Lower leg skin (tissue), 4 donors: ENCODE measurements at regions not wholly inside any gene's neighbourhood (a gene's known extent, or its start where the extent isn't known, plus 50 kb on each side); places are given as distances from the start of the nearest gene placed in this dataset.

Experiments used
- DNase-seq, 2 donors: peaks; one replicate each; pipeline ENCODE4 v3.0.0-alpha.2; 2019; ENCODE audit warnings: low spot score in 2 of 2
- H3K4me3 ChIP-seq: fragments of 200-600 bp; sonication (generic); 2 replicates; pipeline ENCODE4 v1.5.1; 2017; ENCODE audit warnings: mild to moderate bottlenecking, low read depth; ENCODE audit not compliant: poor library complexity, severe bottlenecking
- CTCF ChIP-seq, 3 donors: fragments of 450-650 bp; IDR thresholded peaks; one replicate each; pipeline ENCODE4 v1.5.1; 2016; ENCODE audit warnings: antibody characterized with exemption in 3 of 3, mild to moderate bottlenecking in 3 of 3, moderate library complexity in 2 of 3
- POLR2A ChIP-seq, 2 donors: fragments of 450-650 bp; IDR thresholded peaks; one replicate each; pipeline ENCODE4 v1.6.1; 2016 to 2017; ENCODE audit warnings: antibody characterized with exemption in 2 of 2, mild to moderate bottlenecking in 1 of 2, moderate library complexity in 1 of 2
- WGBS, 2 donors: methylation state at CpG; one replicate each; pipeline ENCODE4 v1.1.5; 2018; 5-methylcytosine and 5-hydroxymethylcytosine counted together
- intact Hi-C: fragments of 100-400 bp; cut with DNase I; formaldehyde crosslinking; loops from one replicate; pipeline ENCODE4 v1.15.0; 2023; ENCODE audit warnings: low total_unique reads

GRCh38 chr1:99595441-99595840 lies 50.5 kb upstream of the PALMD start:
- DNase-seq, result no peak
- no peak overlapping the region for H3K4me3 ChIP-seq
- 43 to 44% methylated on average over 2 of the region's 2 CpGs for WGBS, 2 donors
- TF ChIP-seq CTCF (IDR thresholded peaks at IDR 0.05), result no peak
- TF ChIP-seq POLR2A (IDR thresholded peaks at IDR 0.05), result no peak
- intact Hi-C loops, result no loop called here
